HepG2 (cell line): ENCODE measurements at regions not wholly inside any gene's neighbourhood (a gene's known extent, or its start where the extent isn't known, plus 50 kb on each side); places are given as distances from the start of the nearest gene placed in this dataset.

Source experiments
- ATAC-seq: fragments of 200-7000 bp; cut with Tn5 transposase; 3 replicates; pipeline ENCODE4 v1.9.1; 2020; ENCODE audit warnings: mild to moderate bottlenecking, moderate library complexity
- BruUV-seq: library from RNA; stranded (reverse); fragments of 400-500 nt; replicated peaks from 2 replicates; lab custom pipeline; 2021; lab: Mats Ljungman, UMichigan
- CTCF ChIA-PET: fragments of 300-600 bp; formaldehyde crosslinking; extraction: SDS; loops from one replicate; lab custom pipeline; 2021; ENCODE audit warnings: low total read pairs, inconsistent platforms, low intra/inter-chr PET ratio; lab: Yijun Ruan, JAX
- POLR2A ChIA-PET: fragments of 350-600 bp; sonication (Branson Sonifier 250); formaldehyde crosslinking; loops from one replicate; lab custom pipeline; 2020; ENCODE audit warnings: antibody characterized with exemption, inconsistent platforms; lab: Yijun Ruan, JAX
- DNase-seq: peaks from one replicate; pipeline ENCODE4 v3.0.0-alpha.2; 2015; ENCODE audit warnings: low spot score
- FAIRE-seq: peaks from 3 replicates; lab custom pipeline; 2011; peaks lifted over from hg19 to GRCh38; lab: Jason Lieb, UNC
- H2AFZ ChIP-seq: one replicate; pipeline ENCODE4 v1.6.1; 2011; ENCODE audit warnings: low read length, inconsistent platforms
- H3K27ac ChIP-seq: fragments of 300-600 bp; 3 replicates; pipeline ENCODE4 v1.8.0; 2011; ENCODE audit warnings: mixed run types, mild to moderate bottlenecking, mixed read lengths, low read length, inconsistent platforms; ENCODE audit not compliant: insufficient read depth; ENCODE audit errors: extremely low read length
- H3K27me3 ChIP-seq, 2 experiments: fragments of 200-600 bp in 1 of 2; 2 replicates in 1 of 2; 3 replicates in 1 of 2; pipeline versions ENCODE4 v1.6.0 to v1.8.0; 2011; ENCODE audit warnings: low read length in 2 of 2, mild to moderate bottlenecking in 2 of 2, moderate library complexity in 2 of 2, inconsistent platforms in 1 of 2; ENCODE audit not compliant: insufficient read depth in 2 of 2, control insufficient read depth in 1 of 2
- H3K36me3 ChIP-seq, 2 experiments: fragments of 200-600 bp in 1 of 2; replicated peaks in 1 of 2; 2 replicates in 1 of 2; 3 replicates in 1 of 2; pipeline versions ENCODE4 v1.5.1 to v1.8.0; 2011; ENCODE audit warnings: low read length in 2 of 2, inconsistent platforms in 1 of 2; ENCODE audit not compliant: insufficient read depth in 2 of 2, control insufficient read depth in 1 of 2
- H3K4me1 ChIP-seq: 2 replicates; pipeline ENCODE4 v1.5.1; 2012; ENCODE audit warnings: low read length, inconsistent platforms; ENCODE audit not compliant: insufficient read depth
- H3K4me2 ChIP-seq: 2 replicates; pipeline ENCODE4 v1.6.0; 2011; ENCODE audit warnings: low read depth, low read length, inconsistent platforms
- H3K4me3 ChIP-seq, 3 experiments: fragments of 200-600 bp in 1 of 3; sonication (generic), shearing (Covaris generic) in 1 of 3; replicated peaks in 1 of 3; 2 replicates each; pipeline ENCODE4 v1.5.1; 2011 to 2016; ENCODE audit warnings: low read length in 3 of 3, inconsistent platforms in 2 of 3, low read depth in 2 of 3, mild to moderate bottlenecking in 2 of 3, control low read depth in 1 of 3, mixed read lengths in 1 of 3; ENCODE audit not compliant: insufficient read depth in 1 of 3
- H3K79me2 ChIP-seq: one replicate; pipeline ENCODE4 v1.6.1; 2011; ENCODE audit warnings: low read length, inconsistent platforms; ENCODE audit not compliant: insufficient read depth
- H3K9ac ChIP-seq: 2 replicates; pipeline ENCODE4 v1.6.0; 2011; ENCODE audit warnings: mild to moderate bottlenecking, low read depth, low read length, inconsistent platforms; ENCODE audit not compliant: insufficient read depth
- H3K9me3 ChIP-seq: 2 replicates; pipeline ENCODE4 v1.5.1; 2012; ENCODE audit warnings: mild to moderate bottlenecking, low read length
- H4K20me1 ChIP-seq: 2 replicates; pipeline ENCODE4 v1.6.0; 2011; ENCODE audit warnings: inconsistent platforms, mild to moderate bottlenecking, low read length, moderate library complexity; ENCODE audit not compliant: insufficient read depth
- HNRNPK ChIP-seq: fragments of 200-400 bp; formaldehyde crosslinking; IDR thresholded peaks from 2 replicates; pipeline ENCODE4 v1.6.1; 2018; ENCODE audit warnings: low read length, low read depth, moderate library complexity, mild to moderate bottlenecking; ENCODE audit not compliant: poor library complexity, severe bottlenecking
- KAT2B ChIP-seq: fragments of 150-350 bp; IDR thresholded peaks from 2 replicates; pipeline ENCODE4 v1.6.1; 2014; ENCODE audit warnings: low read depth, low read length, borderline replicate concordance
- MED13 ChIP-seq: sonication (generic); formaldehyde crosslinking; IDR thresholded peaks from 2 replicates; pipeline ENCODE4 v1.5.0; 2020; ENCODE audit warnings: missing genetic modification reagents
- NONO ChIP-seq, 2 experiments: fragments of 450-650 bp in 1 of 2; sonication (generic) in 1 of 2; formaldehyde crosslinking in 1 of 2; IDR thresholded peaks in 1 of 2; conservative IDR thresholded peaks in 1 of 2; 2 replicates each; pipeline versions ENCODE4 v1.6.1 to v1.8.0; 2017 to 2022; ENCODE audit warnings: mild to moderate bottlenecking in 1 of 2, missing genetic modification reagents in 1 of 2, moderate library complexity in 1 of 2
- TRIM22 ChIP-seq: fragments of 450-650 bp; IDR thresholded peaks from 2 replicates; pipeline ENCODE4 v1.6.1; 2017
- ZBTB7B ChIP-seq: sonication (generic); formaldehyde crosslinking; IDR thresholded peaks from 2 replicates; pipeline ENCODE4 v1.4.0; 2020; ENCODE audit warnings: missing genetic modification reagents
- ZNF652 ChIP-seq: IDR thresholded peaks from 2 replicates; pipeline ENCODE4 v1.6.1; 2016; ENCODE audit warnings: low read depth, borderline replicate concordance
- ZNF740 ChIP-seq: sonication (generic); formaldehyde crosslinking; IDR thresholded peaks from 2 replicates; pipeline ENCODE4 v1.4.0; 2020; ENCODE audit warnings: missing genetic modification reagents
- ZZZ3 ChIP-seq: sonication (generic); formaldehyde crosslinking; IDR thresholded peaks from 2 replicates; pipeline ENCODE4 v1.4.0; 2020; ENCODE audit warnings: missing genetic modification reagents, mild to moderate bottlenecking, borderline replicate concordance
- WGBS: methylation state at CpG from one replicate; pipeline ENCODE4 v1.1.6; 2017; ENCODE audit warnings: low lambda C conversion rate; 5-methylcytosine and 5-hydroxymethylcytosine counted together
- in situ Hi-C: cut with HindIII; loops from 2 replicates; pipeline ENCODE4 v1.10.0; 2017; ENCODE audit warnings: low pct_unique_long_range_greater_than_20kb; ENCODE audit not compliant: extremely low pct_ligation_motif_present
- intact Hi-C: fragments of 100-400 bp; cut with micrococcal nuclease; formaldehyde crosslinking; loops from one replicate; pipeline ENCODE4 v1.10.0; 2022; ENCODE audit not compliant: unreplicated experiment
- TF ChIP-seq, protein P1 (sequence below): sonication (generic); formaldehyde crosslinking; IDR thresholded peaks from 2 replicates; pipeline ENCODE4 v1.5.1; 2020; ENCODE audit warnings: mild to moderate bottlenecking, missing genetic modification reagents, moderate library complexity
- TF ChIP-seq, protein P2 (sequence below): sonication (generic); formaldehyde crosslinking; IDR thresholded peaks from 2 replicates; pipeline ENCODE4 v1.8.0; 2022; ENCODE audit warnings: missing genetic modification reagents, mild to moderate bottlenecking, borderline replicate concordance

- Histone ChIP-seq H3K27ac (no peak overlapping the region), H3K79me2 (no peaks in the 10 kb centered on the region), H3K27me3 (no peaks in the 10 kb centered on the region), H3K4me3 (no peak overlapping the region), H2AFZ (no peak overlapping the region), H3K4me1 (no peaks in the 10 kb centered on the region), H3K9me3 (no peaks in the 10 kb centered on the region), H3K4me2 (no peak overlapping the region), H3K9ac (no peak overlapping the region), H4K20me1 (no peaks in the 10 kb centered on the region), H3K36me3 (no peaks in the 10 kb centered on the region)
- DNase-seq (no peak), ATAC-seq (no peak), FAIRE-seq (no peak)
- TF ChIP-seq ZNF652 = no peak
- TF ChIP-seq, protein P1, sequence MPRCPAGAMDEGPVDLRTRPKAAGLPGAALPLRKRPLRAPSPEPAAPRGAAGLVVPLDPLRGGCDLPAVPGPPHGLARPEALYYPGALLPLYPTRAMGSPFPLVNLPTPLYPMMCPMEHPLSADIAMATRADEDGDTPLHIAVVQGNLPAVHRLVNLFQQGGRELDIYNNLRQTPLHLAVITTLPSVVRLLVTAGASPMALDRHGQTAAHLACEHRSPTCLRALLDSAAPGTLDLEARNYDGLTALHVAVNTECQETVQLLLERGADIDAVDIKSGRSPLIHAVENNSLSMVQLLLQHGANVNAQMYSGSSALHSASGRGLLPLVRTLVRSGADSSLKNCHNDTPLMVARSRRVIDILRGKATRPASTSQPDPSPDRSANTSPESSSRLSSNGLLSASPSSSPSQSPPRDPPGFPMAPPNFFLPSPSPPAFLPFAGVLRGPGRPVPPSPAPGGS = no peak
- no peak for TF ChIP-seq ZZZ3
- TF ChIP-seq HNRNPK = no peak
- TF ChIP-seq NONO (IDR thresholded peaks at IDR 0.05) = no peak
- no peak for TF ChIP-seq NONO (CRISPR knock-in tag; conservative IDR thresholded peaks at IDR 0.05)
- TF ChIP-seq, protein P2, sequence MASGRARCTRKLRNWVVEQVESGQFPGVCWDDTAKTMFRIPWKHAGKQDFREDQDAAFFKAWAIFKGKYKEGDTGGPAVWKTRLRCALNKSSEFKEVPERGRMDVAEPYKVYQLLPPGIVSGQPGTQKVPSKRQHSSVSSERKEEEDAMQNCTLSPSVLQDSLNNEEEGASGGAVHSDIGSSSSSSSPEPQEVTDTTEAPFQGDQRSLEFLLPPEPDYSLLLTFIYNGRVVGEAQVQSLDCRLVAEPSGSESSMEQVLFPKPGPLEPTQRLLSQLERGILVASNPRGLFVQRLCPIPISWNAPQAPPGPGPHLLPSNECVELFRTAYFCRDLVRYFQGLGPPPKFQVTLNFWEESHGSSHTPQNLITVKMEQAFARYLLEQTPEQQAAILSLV (CRISPR knock-in tag) = no peak
- TF ChIP-seq TRIM22 = no peak
- TF ChIP-seq KAT2B = no peak
- no peak for TF ChIP-seq ZBTB7B (CRISPR knock-in tag)
- no peak for TF ChIP-seq MED13 (CRISPR knock-in tag)
- no peak for TF ChIP-seq ZNF740 (CRISPR knock-in tag)
- ChIA-PET CTCF (no interaction called here), POLR2A (no interaction called here)
- 3% methylated on average over 3 of the region's 3 CpGs for WGBS
- BruUV-seq = no TSS peak
- in situ Hi-C loops = no loop called here
- intact Hi-C loops = no loop called here
Observed at GRCh38 chr12:42976122-42976521, 386.6 kb upstream of the PRICKLE1 start.
